SK-N-SH (cell line): ENCODE measurements at regions not wholly inside any gene's neighbourhood (a gene's known extent, or its start where the extent isn't known, plus 50 kb on each side); places are given as distances from the start of the nearest gene placed in this dataset.

Experiments used
- CHD2 ChIP-seq: fragments of 150-350 bp; IDR thresholded peaks from 2 replicates; pipeline ENCODE4 v1.6.1; 2018; ENCODE audit warnings: low read length; ENCODE audit not compliant: partially characterized antibody
- ELF1 ChIP-seq: IDR thresholded peaks from 2 replicates; pipeline ENCODE4 v1.4.0; 2012
- EZH2phosphoT487 ChIP-seq: fragments of 200-600 bp; sonication (generic); IDR thresholded peaks from 2 replicates; pipeline ENCODE4 v1.6.1; 2017; ENCODE audit warnings: low read depth, mixed run types, mild to moderate bottlenecking, antibody characterized with exemption, moderate library complexity, borderline replicate concordance
- RFX5 ChIP-seq: IDR thresholded peaks from 2 replicates; pipeline ENCODE4 v1.6.1; 2012; ENCODE audit warnings: mild to moderate bottlenecking, improper control_type of control experiment, low read length
- RXRA ChIP-seq: IDR thresholded peaks from 2 replicates; pipeline ENCODE4 v1.4.0; 2012; ENCODE audit warnings: low read depth, mild to moderate bottlenecking, borderline replicate concordance
- SIN3A ChIP-seq: IDR thresholded peaks from 2 replicates; pipeline ENCODE4 v1.6.1; 2012; ENCODE audit warnings: low read depth, mild to moderate bottlenecking, low read length, moderate library complexity, borderline replicate concordance
- TF ChIP-seq, protein P1 (sequence below): IDR thresholded peaks from 2 replicates; pipeline ENCODE4; 2012
- TF ChIP-seq, protein P2 (sequence below): IDR thresholded peaks from 2 replicates; pipeline ENCODE4 v1.6.1; 2012; ENCODE audit warnings: mild to moderate bottlenecking, low read depth, low read length, moderate library complexity
- TF ChIP-seq, protein P3 (sequence below): IDR thresholded peaks from 2 replicates; pipeline ENCODE4 v1.4.0; 2012; ENCODE audit warnings: low read depth, borderline replicate concordance

DNA sequence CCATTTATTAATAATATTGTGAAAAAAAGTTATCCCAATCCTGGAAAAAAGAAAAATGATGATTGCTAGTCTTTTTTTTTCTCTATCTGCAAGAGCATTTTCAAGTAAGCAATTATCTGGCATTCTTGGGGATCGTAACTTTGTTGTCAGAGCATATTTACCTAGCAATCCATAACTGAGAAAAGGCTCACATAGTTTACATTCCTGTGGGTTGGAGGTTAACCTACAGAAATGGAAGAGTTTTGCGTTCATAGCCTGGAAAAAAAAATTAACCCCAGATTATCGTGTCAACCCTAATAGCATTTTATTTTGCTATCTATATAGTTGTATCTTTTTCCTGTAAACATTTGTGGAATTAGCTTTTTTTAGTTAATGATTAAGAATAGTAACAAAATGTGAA, 292.3 kb downstream of the DAD1 start:
- TF ChIP-seq SIN3A (no peak), RXRA (no peak), ELF1 (no peak), EZH2phosphoT487 (no peak), RFX5 (no peak), CHD2 (no peak)
- TF ChIP-seq, protein P1, sequence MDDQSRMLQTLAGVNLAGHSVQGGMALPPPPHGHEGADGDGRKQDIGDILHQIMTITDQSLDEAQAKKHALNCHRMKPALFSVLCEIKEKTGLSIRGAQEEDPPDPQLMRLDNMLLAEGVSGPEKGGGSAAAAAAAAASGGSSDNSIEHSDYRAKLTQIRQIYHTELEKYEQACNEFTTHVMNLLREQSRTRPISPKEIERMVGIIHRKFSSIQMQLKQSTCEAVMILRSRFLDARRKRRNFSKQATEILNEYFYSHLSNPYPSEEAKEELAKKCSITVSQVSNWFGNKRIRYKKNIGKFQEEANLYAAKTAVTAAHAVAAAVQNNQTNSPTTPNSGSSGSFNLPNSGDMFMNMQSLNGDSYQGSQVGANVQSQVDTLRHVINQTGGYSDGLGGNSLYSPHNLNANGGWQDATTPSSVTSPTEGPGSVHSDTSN = peak; percentile 80
- TF ChIP-seq, protein P2, sequence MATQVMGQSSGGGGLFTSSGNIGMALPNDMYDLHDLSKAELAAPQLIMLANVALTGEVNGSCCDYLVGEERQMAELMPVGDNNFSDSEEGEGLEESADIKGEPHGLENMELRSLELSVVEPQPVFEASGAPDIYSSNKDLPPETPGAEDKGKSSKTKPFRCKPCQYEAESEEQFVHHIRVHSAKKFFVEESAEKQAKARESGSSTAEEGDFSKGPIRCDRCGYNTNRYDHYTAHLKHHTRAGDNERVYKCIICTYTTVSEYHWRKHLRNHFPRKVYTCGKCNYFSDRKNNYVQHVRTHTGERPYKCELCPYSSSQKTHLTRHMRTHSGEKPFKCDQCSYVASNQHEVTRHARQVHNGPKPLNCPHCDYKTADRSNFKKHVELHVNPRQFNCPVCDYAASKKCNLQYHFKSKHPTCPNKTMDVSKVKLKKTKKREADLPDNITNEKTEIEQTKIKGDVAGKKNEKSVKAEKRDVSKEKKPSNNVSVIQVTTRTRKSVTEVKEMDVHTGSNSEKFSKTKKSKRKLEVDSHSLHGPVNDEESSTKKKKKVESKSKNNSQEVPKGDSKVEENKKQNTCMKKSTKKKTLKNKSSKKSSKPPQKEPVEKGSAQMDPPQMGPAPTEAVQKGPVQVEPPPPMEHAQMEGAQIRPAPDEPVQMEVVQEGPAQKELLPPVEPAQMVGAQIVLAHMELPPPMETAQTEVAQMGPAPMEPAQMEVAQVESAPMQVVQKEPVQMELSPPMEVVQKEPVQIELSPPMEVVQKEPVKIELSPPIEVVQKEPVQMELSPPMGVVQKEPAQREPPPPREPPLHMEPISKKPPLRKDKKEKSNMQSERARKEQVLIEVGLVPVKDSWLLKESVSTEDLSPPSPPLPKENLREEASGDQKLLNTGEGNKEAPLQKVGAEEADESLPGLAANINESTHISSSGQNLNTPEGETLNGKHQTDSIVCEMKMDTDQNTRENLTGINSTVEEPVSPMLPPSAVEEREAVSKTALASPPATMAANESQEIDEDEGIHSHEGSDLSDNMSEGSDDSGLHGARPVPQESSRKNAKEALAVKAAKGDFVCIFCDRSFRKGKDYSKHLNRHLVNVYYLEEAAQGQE = no peak
- TF ChIP-seq, protein P3, sequence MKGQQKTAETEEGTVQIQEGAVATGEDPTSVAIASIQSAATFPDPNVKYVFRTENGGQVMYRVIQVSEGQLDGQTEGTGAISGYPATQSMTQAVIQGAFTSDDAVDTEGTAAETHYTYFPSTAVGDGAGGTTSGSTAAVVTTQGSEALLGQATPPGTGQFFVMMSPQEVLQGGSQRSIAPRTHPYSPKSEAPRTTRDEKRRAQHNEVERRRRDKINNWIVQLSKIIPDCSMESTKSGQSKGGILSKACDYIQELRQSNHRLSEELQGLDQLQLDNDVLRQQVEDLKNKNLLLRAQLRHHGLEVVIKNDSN = no peak
